Panc1 (cell line): ENCODE measurements at regions not wholly inside any gene's neighbourhood (a gene's known extent, or its start where the extent isn't known, plus 50 kb on each side); places are given as distances from the start of the nearest gene placed in this dataset.

Experiments used
- ATAC-seq: fragments of 200-7000 bp; cut with Tn5 transposase; 2 replicates; pipeline ENCODE4 v1.9.1; 2020; ENCODE audit warnings: mild to moderate bottlenecking, moderate library complexity
- BruUV-seq: library from RNA; stranded (reverse); fragments of 400-500 nt; replicated peaks from 2 replicates; lab custom pipeline; 2021; lab: Mats Ljungman, UMichigan
- CTCF ChIA-PET: fragments of 300-600 bp; sonication (Branson Sonifier 250); formaldehyde crosslinking; loops from one replicate; lab custom pipeline; 2022; ENCODE audit warnings: antibody characterized with exemption; lab: Charles Lee
- POLR2A ChIA-PET: fragments of 300-600 bp; sonication (Branson Sonifier 250); formaldehyde crosslinking; loops from one replicate; lab custom pipeline; 2022; ENCODE audit warnings: antibody characterized with exemption; lab: Charles Lee
- DNase-seq: peaks from one replicate; pipeline ENCODE4 v3.0.0-alpha.2; 2010; ENCODE audit warnings: low read depth, low spot score
- H3K27ac ChIP-seq: 2 replicates; pipeline ENCODE4 v1.5.1; 2011; ENCODE audit warnings: mild to moderate bottlenecking, low read length, inconsistent platforms
- H3K27me3 ChIP-seq: fragments of 200-500 bp; sonication (Bioruptor generic); 2 replicates; pipeline ENCODE4 v1.6.0; 2014; ENCODE audit warnings: low read length, inconsistent platforms; ENCODE audit not compliant: control insufficient read depth, insufficient read depth
- H3K36me3 ChIP-seq: fragments of 200-500 bp; sonication (Bioruptor generic); 2 replicates; pipeline ENCODE4 v1.5.1; 2014; ENCODE audit warnings: inconsistent platforms, mild to moderate bottlenecking, low read length, moderate library complexity; ENCODE audit not compliant: control insufficient read depth, insufficient read depth
- H3K4me1 ChIP-seq: 2 replicates; pipeline ENCODE4 v1.5.1; 2011; ENCODE audit warnings: inconsistent platforms, mild to moderate bottlenecking, low read length, moderate library complexity; ENCODE audit not compliant: control insufficient read depth, insufficient read depth
- H3K4me3 ChIP-seq, 2 experiments: 2 replicates each; pipeline ENCODE4 v1.5.1; 2011 to 2012; ENCODE audit warnings: low read depth in 2 of 2, low read length in 2 of 2, mild to moderate bottlenecking in 2 of 2, inconsistent platforms in 1 of 2, moderate library complexity in 1 of 2
- H3K9me3 ChIP-seq: fragments of 200-500 bp; sonication (Bioruptor generic); 2 replicates; pipeline ENCODE4 v1.5.1; 2014; ENCODE audit warnings: low read depth, mild to moderate bottlenecking, inconsistent platforms, low read length, moderate library complexity; ENCODE audit not compliant: control insufficient read depth, insufficient read depth
- POLR2AphosphoS5 ChIP-seq: IDR thresholded peaks from 2 replicates; pipeline ENCODE4 v1.6.1; 2012; ENCODE audit warnings: mild to moderate bottlenecking, low read depth, low read length, moderate library complexity
- SIN3A ChIP-seq: IDR thresholded peaks from 2 replicates; pipeline ENCODE4 v1.6.1; 2012; ENCODE audit warnings: low read depth, mild to moderate bottlenecking, low read length, moderate library complexity, borderline replicate concordance; ENCODE audit not compliant: insufficient read depth
- TCF7L2 ChIP-seq: IDR thresholded peaks from 2 replicates; pipeline ENCODE4 v1.6.1; 2011; ENCODE audit warnings: mild to moderate bottlenecking, low read depth, low read length, inconsistent platforms
- in situ Hi-C: cut with HindIII; loops from 2 replicates; pipeline ENCODE4 v1.10.0; 2016; ENCODE audit warnings: low sequenced_read_pairs, low pct_unique_long_range_greater_than_20kb
- intact Hi-C: fragments of 100-400 bp; cut with micrococcal nuclease; formaldehyde crosslinking; loops from one replicate; pipeline ENCODE4 v1.10.0; 2022; ENCODE audit not compliant: unreplicated experiment
- TF ChIP-seq, protein P1 (sequence below), 2 experiments: IDR thresholded peaks; 2 replicates each; pipeline ENCODE4 v1.6.1; 2011 to 2012; ENCODE audit warnings: low read depth in 2 of 2, control low read depth in 1 of 2, low read length in 1 of 2, mild to moderate bottlenecking in 1 of 2, moderate library complexity in 1 of 2; ENCODE audit not compliant: insufficient read depth in 1 of 2
- TF ChIP-seq, protein P2 (sequence below): fragments of 450-650 bp; IDR thresholded peaks from 2 replicates; pipeline ENCODE4 v1.5.1; 2017; ENCODE audit warnings: mild to moderate bottlenecking

DNA sequence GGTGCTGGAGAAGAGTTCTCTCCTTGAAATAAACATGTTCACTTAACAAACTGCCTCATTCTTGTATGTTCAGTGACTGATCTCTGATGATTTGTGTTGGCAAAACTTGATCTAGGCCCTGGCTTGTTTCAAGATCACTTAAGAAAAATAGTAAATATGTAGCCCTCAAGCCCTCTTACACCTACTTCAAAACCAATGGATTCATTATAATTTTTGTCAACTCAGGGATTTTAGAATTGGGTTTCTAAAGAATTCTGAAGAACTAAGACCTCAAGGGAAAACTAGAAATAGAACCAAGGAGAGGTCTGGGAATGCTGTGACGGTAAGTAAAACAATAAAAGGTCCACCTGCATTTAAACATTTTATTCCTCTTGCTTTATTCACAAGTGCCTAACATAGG is 1731.6 kb upstream of the CELF4 start:
- TF ChIP-seq POLR2AphosphoS5 = no peak
- TF ChIP-seq SIN3A = no peak
- TF ChIP-seq TCF7L2 = no peak
- TF ChIP-seq, protein P1, sequence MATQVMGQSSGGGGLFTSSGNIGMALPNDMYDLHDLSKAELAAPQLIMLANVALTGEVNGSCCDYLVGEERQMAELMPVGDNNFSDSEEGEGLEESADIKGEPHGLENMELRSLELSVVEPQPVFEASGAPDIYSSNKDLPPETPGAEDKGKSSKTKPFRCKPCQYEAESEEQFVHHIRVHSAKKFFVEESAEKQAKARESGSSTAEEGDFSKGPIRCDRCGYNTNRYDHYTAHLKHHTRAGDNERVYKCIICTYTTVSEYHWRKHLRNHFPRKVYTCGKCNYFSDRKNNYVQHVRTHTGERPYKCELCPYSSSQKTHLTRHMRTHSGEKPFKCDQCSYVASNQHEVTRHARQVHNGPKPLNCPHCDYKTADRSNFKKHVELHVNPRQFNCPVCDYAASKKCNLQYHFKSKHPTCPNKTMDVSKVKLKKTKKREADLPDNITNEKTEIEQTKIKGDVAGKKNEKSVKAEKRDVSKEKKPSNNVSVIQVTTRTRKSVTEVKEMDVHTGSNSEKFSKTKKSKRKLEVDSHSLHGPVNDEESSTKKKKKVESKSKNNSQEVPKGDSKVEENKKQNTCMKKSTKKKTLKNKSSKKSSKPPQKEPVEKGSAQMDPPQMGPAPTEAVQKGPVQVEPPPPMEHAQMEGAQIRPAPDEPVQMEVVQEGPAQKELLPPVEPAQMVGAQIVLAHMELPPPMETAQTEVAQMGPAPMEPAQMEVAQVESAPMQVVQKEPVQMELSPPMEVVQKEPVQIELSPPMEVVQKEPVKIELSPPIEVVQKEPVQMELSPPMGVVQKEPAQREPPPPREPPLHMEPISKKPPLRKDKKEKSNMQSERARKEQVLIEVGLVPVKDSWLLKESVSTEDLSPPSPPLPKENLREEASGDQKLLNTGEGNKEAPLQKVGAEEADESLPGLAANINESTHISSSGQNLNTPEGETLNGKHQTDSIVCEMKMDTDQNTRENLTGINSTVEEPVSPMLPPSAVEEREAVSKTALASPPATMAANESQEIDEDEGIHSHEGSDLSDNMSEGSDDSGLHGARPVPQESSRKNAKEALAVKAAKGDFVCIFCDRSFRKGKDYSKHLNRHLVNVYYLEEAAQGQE (IDR thresholded peaks at IDR 0.05; ENCODE audit: insufficient read depth in 1 of 2, low read depth in 2 of 2, low read length in 1 of 2) = no peak
- TF ChIP-seq, protein P2, sequence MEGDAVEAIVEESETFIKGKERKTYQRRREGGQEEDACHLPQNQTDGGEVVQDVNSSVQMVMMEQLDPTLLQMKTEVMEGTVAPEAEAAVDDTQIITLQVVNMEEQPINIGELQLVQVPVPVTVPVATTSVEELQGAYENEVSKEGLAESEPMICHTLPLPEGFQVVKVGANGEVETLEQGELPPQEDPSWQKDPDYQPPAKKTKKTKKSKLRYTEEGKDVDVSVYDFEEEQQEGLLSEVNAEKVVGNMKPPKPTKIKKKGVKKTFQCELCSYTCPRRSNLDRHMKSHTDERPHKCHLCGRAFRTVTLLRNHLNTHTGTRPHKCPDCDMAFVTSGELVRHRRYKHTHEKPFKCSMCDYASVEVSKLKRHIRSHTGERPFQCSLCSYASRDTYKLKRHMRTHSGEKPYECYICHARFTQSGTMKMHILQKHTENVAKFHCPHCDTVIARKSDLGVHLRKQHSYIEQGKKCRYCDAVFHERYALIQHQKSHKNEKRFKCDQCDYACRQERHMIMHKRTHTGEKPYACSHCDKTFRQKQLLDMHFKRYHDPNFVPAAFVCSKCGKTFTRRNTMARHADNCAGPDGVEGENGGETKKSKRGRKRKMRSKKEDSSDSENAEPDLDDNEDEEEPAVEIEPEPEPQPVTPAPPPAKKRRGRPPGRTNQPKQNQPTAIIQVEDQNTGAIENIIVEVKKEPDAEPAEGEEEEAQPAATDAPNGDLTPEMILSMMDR = no peak
- Histone ChIP-seq H3K36me3 (no peaks in the 10 kb centered on the region), H3K27ac (no peak overlapping the region), H3K27me3 (no peaks in the 10 kb centered on the region), H3K9me3 (no peaks in the 10 kb centered on the region), H3K4me3 (no peak overlapping the region), H3K4me1 (no peaks in the 10 kb centered on the region)
- DNase-seq = no peak
- no peak for ATAC-seq
- intact Hi-C loops = no loop called here
- ChIA-PET CTCF (no interaction called here), POLR2A (no interaction called here)
- in situ Hi-C loops = no loop called here
- no TSS peak for BruUV-seq

DNA sequence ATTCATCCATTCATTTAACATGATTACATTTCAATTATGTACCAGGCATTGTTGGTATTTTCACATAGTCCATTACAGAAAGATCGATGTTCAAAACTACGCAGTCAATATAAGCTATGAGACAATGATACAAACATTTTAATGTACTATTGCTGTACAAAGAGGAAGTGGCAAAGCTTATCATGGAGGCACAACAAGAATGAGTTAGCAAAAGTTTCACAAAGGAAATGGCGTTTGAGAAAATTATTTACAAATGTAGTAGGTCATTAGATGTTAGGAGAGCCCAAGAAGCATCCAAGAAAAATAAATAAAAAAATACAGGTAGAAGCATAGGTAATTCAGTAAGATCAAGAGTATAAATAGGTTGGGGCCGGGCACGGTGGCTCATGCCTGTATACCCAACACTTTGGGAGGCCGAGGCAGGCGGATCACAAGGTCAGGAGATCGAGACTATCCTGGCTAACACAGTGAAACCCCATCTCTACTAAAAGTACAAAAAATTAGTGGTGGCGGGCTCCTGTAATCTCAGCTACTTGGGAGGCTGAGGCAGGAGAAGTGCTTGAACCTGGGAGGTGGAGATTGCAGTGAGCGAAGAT is 1730.8 kb upstream of the CELF4 start:
- DNase-seq (no peak), ATAC-seq (no peak)
- in situ Hi-C loops = no loop called here
- no peak overlapping the region for H3K27ac ChIP-seq
- intact Hi-C loops = no loop called here
- no peaks in the 10 kb centered on the region for H3K4me1 ChIP-seq
- no peak overlapping the region for H3K4me3 ChIP-seq
- no peak for TF ChIP-seq SIN3A
- TF ChIP-seq TCF7L2 = no peak
- TF ChIP-seq, protein P2 = no peak
- TF ChIP-seq, protein P1 (IDR thresholded peaks at IDR 0.05; ENCODE audit: insufficient read depth in 1 of 2, low read depth in 2 of 2, low read length in 1 of 2) = no peak
- no peak for TF ChIP-seq POLR2AphosphoS5
- ChIA-PET POLR2A (no interaction called here), CTCF (no interaction called here)
- H3K9me3 ChIP-seq = no peaks in the 10 kb centered on the region
- no peaks in the 10 kb centered on the region for H3K27me3 ChIP-seq
- no TSS peak for BruUV-seq
- no peaks in the 10 kb centered on the region for H3K36me3 ChIP-seq
